HG03520 (cell line): ENCODE measurements at regions not wholly inside any gene's neighbourhood (a gene's known extent, or its start where the extent isn't known, plus 50 kb on each side); places are given as distances from the start of the nearest gene placed in this dataset.
A peak's percentile ranks its signal among the peaks of the same experiment; 100 is the strongest.
"Not testable (repeated sequence)": the region's sequence is repeated elsewhere in the genome, so short reads cannot be mapped to it uniquely, and the experiment has no call there.

Source experiments
- ATAC-seq: cut with Tn5 transposase; IDR thresholded peaks from one replicate; pipeline ENCODE4 v1.9.1; 2021; ENCODE audit warnings: mild to moderate bottlenecking, moderate library complexity; ENCODE audit not compliant: unreplicated experiment

- ATAC-seq: not testable (repeated sequence)
Observed at GRCh38 chr17:72464221-72464620, 343.4 kb downstream of the SOX9 start.

- no peak for ATAC-seq
Observed at GRCh38 chr17:72465191-72466024, 344.6 kb downstream of the SOX9 start.

DNA sequence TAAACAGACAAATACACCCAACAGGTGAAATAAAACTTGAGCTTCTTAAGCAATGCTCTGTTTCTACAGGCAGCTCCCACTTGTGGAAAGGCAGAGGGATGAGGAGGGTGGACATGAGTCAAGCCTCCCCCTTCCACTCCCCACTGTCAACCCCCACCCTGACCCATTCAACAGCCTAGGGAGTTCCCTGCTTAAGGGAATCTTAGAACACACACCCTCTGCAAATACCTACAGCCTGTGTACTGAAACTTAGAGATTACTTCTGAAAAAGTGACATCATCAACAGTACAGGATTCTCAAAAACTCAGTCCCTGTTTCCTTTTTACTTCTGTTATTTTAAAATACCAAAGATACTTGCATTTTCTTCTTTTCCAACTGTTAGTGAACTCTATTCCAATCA, 345.4 kb downstream of the SOX9 start:
- peak; percentile 78 for ATAC-seq

GRCh38 chr17:72466606-72467005, 345.8 kb downstream of the SOX9 start:
- no peak for ATAC-seq

DNA sequence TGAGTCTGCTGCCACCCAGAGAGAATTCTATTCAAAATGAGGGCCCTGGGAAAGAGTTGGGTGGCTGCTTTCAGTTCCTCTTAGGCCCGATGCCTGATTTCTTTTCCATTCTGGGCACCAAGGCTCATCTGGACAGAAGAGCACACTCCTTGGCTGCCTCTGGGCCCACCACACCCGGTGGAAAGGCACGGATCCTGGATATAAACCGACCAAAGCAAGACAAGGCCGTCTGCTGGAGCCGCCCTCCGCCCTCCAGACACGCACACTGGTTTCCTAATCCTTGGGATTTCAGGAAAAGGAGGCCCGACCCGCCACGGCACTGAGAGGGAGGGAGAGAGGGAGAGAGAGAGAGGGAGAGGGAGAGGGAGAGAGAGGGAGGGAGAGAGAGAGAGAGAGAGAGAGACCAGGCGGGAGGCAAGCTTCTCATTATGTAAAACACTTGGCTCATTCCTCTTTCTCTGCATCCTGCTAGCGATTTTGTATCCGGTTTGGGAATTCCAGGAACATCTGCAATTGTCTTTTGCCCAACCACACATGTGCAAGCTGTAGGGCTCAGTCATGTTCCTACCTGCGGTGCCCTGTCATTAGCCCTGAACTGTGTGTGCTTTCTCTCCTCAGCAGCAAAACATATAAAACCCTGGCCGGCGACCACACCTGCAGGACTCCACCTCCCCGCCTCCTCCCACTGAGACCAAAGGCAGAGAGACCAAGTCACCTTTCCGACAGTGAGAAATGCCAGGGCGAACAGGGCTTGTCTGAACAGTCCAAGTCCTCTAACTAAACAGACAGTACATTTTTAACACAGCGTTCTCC, 347.2 kb downstream of the SOX9 start:
- ATAC-seq: no peak

DNA sequence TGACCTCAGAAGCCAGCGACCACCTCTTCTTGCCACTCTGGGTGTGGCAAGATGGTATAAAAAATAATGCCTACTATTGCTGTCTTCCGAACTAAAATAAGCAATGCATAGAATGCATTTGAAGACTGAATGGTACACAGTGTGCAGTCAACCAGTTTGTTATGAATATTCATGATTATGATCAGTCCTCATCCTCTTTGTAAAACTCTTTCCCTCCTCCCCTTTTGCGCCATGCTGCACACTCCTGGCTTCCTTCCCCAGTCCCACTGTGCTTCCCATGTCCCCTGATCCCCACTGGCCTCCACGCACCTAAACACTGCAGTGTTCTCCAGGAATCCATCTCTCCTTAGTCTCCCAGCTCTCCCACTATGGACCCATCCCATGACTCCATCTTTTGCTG, 348.0 kb downstream of the SOX9 start:
- no peak for ATAC-seq

GRCh38 chr17:72470121-72470705, 349.4 kb downstream of the SOX9 start:
- ATAC-seq: no peak

DNA sequence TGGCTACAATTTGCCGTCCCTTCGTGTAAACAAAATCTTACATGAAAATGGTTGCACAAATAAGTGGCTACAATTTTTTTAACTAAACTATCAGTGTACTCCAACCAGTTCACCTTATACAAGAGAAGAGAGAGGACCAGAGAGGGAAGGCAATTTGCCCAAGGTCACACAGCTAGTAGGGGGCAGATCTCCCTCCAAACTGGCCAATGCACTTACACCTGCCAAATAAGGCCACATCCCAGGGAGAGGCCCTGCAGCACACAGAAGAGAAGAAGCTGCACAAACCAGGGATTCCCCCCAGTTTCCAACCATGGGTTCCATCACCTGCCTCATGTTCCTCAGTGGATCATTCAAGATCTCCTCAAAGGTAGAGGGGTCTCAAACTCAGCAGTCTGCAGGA, 349.9 kb downstream of the SOX9 start:
- no peak for ATAC-seq

DNA sequence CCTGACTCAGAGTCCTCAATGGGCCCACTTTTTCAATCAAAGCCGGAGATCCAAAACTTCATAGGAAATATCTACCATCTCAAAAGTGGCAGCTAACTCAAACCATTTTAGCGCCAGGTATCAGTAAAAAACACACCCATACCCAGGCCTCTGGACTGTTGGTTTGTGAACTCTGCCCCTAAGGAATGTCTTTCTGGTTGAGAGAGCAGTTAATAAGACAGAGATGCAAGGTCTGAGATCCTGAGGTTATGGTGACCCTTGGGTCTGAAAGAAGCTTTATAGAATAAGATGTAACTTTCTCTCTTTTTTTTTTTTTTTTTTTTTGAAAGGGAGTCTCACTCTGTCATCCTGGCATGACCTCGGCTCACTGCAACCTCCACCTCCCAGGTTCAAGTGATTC, 350.5 kb downstream of the SOX9 start:
- ATAC-seq: no peak

DNA sequence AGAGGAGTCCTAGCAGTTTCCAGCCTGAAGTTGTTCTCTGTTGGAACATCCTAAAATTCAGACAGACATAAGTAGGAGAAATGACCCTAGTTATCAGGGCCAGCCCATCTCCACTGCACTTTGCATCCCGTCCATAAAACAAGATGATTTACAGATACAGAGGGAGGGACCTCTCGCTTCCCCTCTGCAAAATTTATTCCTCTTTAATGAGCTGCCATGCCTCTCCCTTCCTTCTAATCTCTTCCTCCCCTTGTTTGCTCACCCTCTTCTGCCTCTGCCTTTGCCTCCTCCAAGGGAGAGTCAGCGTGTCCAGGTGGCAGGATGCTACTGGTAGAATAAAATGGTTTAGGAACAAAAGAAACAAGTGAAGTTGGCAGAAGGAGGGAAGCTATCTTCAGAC, 351.3 kb downstream of the SOX9 start:
- ATAC-seq: no peak

DNA sequence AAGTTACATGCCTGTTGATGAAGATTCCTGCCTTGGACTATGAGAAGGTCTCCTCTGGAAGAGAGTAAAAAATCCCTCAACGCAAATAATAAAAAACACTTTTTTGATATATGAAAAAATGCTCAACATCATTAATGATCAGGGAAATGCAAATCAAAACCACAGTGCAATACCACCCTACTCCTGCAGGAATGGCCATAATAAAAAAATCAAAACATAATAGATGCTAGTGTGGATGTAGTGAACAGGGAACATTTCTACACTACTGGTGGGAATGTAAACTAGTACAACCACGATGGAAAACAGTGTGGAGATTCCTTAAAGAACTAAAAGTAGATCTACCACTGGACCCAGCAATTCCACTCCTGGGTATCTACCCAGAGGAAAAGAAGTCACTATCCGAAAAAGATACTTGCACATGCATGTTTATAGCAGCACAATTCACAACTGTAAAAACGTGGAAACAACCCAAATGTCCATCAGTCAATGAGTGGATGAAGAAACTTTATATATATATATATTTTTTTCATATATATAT, 352.1 kb downstream of the SOX9 start:
- not testable (repeated sequence) for ATAC-seq

- no peak for ATAC-seq
Observed at GRCh38 chr17:72474243-72474642, 353.4 kb downstream of the SOX9 start.

- ATAC-seq: no peak
Observed at GRCh38 chr17:72474719-72475477, 354.1 kb downstream of the SOX9 start.

DNA sequence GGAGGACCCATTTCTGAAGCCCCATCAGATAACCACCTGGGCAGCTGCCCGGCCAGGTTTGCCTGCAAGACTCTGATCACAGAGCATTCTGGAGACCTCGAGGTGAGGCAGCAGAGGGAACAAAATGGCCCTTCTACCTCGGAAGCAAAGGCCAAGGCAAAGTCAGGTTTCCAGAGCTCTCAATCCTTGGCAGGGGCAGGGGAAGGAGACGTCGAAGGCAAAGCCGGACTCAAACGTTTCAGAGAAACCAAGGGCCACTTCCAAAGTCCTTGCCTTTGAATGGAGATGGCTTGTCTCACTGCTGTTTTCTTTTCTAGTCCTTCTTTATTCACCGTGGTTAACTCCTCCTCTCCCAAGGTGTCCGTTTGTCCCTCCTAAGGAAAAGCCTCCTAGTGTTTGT, 355.3 kb downstream of the SOX9 start:
- no peak for ATAC-seq

DNA sequence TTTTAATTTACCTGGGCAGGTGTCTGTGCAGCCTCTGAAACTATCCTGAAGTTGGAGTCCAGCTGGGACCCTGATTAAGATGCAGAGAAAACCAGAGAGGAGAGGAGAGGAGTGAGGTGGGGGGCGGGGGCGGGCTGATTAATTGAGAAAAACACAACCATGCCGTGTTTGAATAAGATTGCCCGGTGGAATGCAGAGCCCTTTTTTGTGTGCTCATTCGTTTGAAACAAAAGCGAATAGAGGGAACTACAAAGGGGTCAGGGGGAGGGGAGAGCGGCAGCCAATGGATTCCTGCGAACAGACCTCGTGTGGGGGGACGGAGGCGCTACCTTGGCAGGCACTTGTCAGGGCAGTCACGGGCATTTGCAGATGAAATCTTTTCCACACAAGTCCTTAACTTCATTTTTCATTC, 355.8 kb downstream of the SOX9 start:
- no peak for ATAC-seq

DNA sequence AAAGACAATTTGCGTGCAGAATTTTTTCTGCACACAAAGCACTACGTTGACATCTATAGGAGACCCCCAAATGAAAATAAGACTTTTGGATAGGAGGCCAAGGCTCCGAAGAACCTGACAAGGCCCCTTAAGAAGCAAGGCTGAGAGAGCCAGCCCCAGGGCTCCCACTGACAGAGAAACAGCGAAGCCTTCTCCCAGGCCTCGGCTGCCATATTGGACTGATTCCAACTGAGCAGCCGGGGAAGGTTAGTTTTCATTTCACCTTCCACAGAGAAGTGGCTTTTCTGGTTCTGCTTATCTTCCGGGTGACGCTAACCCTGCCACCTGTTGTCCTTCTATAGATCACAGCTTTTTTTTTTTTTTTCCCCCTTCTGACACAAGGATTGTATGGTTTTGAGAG, 356.7 kb downstream of the SOX9 start:
- ATAC-seq: no peak

DNA sequence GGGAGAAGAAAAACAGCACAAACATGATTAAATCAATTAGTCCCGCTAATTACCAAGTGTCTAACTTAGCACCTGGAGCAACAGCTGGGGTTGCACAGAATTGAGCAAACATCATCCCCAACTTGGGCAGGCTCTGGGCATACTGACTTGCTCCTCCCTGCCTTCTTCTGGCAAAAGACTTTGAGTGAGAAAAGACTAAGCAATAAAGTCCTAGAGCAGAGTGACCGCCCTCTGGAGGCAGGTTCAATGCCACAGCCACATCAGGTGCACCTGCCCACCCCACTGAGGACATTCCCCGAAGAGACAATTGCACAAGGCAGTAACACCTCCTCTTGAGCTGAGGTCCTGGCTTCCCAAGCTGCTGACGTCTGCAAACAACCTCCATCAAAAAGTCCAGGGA, 358.3 kb downstream of the SOX9 start:
- ATAC-seq: no peak

- ATAC-seq: no peak
Observed at GRCh38 chr17:72481572-72481971, 360.8 kb downstream of the SOX9 start.

- no peak for ATAC-seq
Observed at GRCh38 chr17:72485596-72485995, 364.8 kb downstream of the SOX9 start.

- ATAC-seq: no peak
Observed at GRCh38 chr17:72486806-72487205, 366.0 kb downstream of the SOX9 start.
